ENCODE measurements at regions not wholly inside any gene's neighbourhood (a gene's known extent, or its start where the extent isn't known, plus 50 kb on each side); places are given as distances from the start of the nearest gene placed in this dataset.

DNA sequence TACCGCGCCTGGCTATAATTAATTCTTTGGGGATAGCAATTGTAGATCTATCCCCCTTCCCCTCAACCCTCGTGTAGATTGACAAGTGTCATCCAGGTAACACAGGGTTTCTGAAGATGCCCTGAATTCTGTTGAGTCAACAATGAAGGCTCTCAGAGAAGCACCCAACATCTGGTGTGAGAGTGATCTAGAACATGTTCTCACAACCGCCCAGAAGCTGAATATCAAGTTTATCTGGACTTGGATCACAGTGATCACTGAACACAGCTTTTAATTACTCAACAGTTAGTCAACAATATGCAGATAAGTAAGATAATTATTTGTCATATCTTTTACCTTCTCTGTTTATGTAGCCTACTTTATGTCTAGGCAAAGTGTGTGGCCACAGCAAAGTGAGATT is 204.2 kb upstream of the RGMB start:
- TF ChIP-seq POLR2A (IDR thresholded peaks at IDR 0.05; ENCODE audit: low read depth, low read length): no peak
- no peak for TF ChIP-seq CTCF (conservative IDR thresholded peaks at IDR 0.05; ENCODE audit: low read depth, low read length)
- no peak for TF ChIP-seq RAD21 (IDR thresholded peaks at IDR 0.05; ENCODE audit: low read length)
- TF ChIP-seq CHD1 (IDR thresholded peaks at IDR 0.05; ENCODE audit: low read depth, low read length): no peak
- no peak for TF ChIP-seq NFE2L2 (IDR thresholded peaks at IDR 0.05; ENCODE audit: low read depth, low read length)
